Activated CD8-positive, alpha-beta T cell treated with anti-CD3 and anti-CD28 coated beads for 36 hours (primary cell): ENCODE measurements at regions not wholly inside any gene's neighbourhood (a gene's known extent, or its start where the extent isn't known, plus 50 kb on each side); places are given as distances from the start of the nearest gene placed in this dataset.

Experiments used
- ATAC-seq: fragments of 200-7000 bp; cut with Tn5 transposase; one replicate; pipeline ENCODE4 v1.10.0; 2021; ENCODE audit warnings: mild to moderate bottlenecking, moderate library complexity
- CTCF ChIA-PET: fragments of 350-600 bp; sonication (Branson Sonifier 250); formaldehyde crosslinking; loops from one replicate; lab custom pipeline; 2021; ENCODE audit warnings: antibody characterized with exemption; lab: Charles Lee
- POLR2A ChIA-PET: fragments of 350-600 bp; sonication (Branson Sonifier 250); formaldehyde crosslinking; loops from one replicate; lab custom pipeline; 2021; ENCODE audit warnings: antibody characterized with exemption; lab: Charles Lee
- DNase-seq: peaks from one replicate; pipeline ENCODE4 v3.0.0-alpha.2; 2020
- H3K27ac Mint-ChIP-seq: one replicate; pipeline ENCODE4 v1.8.0; 2021; ENCODE audit warnings: mild to moderate bottlenecking, mixed read lengths
- H3K27me3 Mint-ChIP-seq: one replicate; pipeline ENCODE4 v1.8.0; 2021; ENCODE audit warnings: mixed read lengths
- H3K36me3 Mint-ChIP-seq: one replicate; pipeline ENCODE4 v1.8.0; 2021; ENCODE audit warnings: low read depth, mixed read lengths
- H3K4me1 Mint-ChIP-seq: one replicate; pipeline ENCODE4 v1.8.0; 2021; ENCODE audit warnings: low read depth, mixed read lengths
- H3K4me3 Mint-ChIP-seq: one replicate; pipeline ENCODE4 v1.8.0; 2021; ENCODE audit warnings: mild to moderate bottlenecking, moderate library complexity, mixed read lengths
- H3K9me3 Mint-ChIP-seq: one replicate; pipeline ENCODE4 v1.8.0; 2021; ENCODE audit warnings: mixed read lengths
- intact Hi-C: fragments of 100-400 bp; cut with micrococcal nuclease; formaldehyde crosslinking; loops from one replicate; pipeline ENCODE4 v1.10.0; 2022
- TF ChIP-seq, protein P1 (sequence below): fragments of 200-600 bp; IDR thresholded peaks from one replicate; pipeline ENCODE4 v1.8.0; 2022; ENCODE audit warnings: antibody characterized with exemption, mild to moderate bottlenecking

DNA sequence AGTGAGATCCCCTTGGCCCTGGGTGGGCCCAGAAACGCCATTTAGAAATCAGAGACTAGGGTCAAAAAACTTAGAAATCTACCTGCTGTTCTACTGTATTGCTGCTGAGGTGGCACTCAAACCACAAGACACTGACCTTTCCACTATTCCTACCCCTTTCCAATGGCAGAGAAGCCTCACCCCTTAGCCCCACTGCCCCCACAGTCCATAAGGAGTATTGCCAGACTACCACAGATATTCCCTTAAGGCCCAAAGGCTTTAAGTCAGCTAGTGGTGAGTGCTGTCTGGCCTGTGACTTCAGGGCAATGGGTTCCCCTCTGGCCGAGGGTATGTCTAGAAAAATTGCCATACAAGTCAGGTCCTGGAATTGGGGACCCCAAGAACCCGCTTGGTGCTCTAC lies 656.1 kb downstream of the COL12A1 start:
- H3K4me1 Mint-ChIP-seq: no peaks in the 10 kb centered on the region
- H3K9me3 Mint-ChIP-seq: peaks cover 6% of the 10 kb centered on the region
- ATAC-seq: no peak
- no peaks in the 10 kb centered on the region for H3K36me3 Mint-ChIP-seq
- no peaks in the 10 kb centered on the region for H3K27me3 Mint-ChIP-seq
- POLR2A ChIA-PET: no interaction called here
- no peak overlapping the region for H3K27ac Mint-ChIP-seq
- CTCF ChIA-PET: no interaction called here
- DNase-seq: no peak
- TF ChIP-seq, protein P1, sequence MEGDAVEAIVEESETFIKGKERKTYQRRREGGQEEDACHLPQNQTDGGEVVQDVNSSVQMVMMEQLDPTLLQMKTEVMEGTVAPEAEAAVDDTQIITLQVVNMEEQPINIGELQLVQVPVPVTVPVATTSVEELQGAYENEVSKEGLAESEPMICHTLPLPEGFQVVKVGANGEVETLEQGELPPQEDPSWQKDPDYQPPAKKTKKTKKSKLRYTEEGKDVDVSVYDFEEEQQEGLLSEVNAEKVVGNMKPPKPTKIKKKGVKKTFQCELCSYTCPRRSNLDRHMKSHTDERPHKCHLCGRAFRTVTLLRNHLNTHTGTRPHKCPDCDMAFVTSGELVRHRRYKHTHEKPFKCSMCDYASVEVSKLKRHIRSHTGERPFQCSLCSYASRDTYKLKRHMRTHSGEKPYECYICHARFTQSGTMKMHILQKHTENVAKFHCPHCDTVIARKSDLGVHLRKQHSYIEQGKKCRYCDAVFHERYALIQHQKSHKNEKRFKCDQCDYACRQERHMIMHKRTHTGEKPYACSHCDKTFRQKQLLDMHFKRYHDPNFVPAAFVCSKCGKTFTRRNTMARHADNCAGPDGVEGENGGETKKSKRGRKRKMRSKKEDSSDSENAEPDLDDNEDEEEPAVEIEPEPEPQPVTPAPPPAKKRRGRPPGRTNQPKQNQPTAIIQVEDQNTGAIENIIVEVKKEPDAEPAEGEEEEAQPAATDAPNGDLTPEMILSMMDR: no peak
- H3K4me3 Mint-ChIP-seq: no peak overlapping the region
- intact Hi-C loops: no loop called here

DNA sequence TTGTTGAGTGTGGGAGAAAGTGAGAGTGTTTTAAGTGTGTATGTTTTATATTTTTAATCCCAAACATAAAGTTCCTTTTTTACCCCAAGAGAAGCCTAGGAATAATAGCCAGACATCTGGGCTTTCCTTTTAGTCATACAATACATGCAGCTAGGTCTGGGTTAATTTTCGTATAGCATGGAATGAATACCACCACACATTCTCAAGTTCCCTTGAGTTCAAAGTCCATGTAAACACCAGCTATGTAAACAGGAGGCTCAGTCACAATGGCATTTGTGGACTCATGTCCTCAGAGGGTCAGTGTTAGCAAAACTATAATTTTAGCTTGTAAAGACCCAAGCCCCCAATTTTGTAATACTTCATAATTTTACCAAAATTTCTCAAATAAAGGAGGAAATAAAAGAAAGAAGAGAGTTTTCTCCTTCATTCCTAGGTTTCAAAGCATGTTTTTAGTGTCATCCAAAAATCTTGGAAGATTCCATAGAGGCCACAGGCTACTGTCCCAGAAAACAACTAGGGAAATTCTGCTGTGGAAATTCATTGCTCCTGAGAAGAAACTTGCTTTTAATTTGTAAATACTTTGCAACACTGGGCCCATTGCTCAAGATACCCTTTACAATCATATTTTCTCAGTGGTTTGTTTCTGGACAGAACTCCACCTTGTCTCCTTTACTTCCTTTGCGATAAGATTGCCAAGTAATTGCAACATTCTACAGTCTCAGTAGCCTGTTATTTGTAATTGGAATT lies 671.2 kb downstream of the COL12A1 start:
- TF ChIP-seq, protein P1: no peak
- POLR2A ChIA-PET: no interaction called here
- Mint-ChIP-seq H3K4me1 (no peaks in the 10 kb centered on the region), H3K27me3 (no peaks in the 10 kb centered on the region), H3K36me3 (no peaks in the 10 kb centered on the region), H3K27ac (no peak overlapping the region), H3K4me3 (no peak overlapping the region), H3K9me3 (peaks cover 3% of the 10 kb centered on the region)
- CTCF ChIA-PET: no interaction called here
- no peak for ATAC-seq
- intact Hi-C loops: no loop called here
- DNase-seq: no peak

DNA sequence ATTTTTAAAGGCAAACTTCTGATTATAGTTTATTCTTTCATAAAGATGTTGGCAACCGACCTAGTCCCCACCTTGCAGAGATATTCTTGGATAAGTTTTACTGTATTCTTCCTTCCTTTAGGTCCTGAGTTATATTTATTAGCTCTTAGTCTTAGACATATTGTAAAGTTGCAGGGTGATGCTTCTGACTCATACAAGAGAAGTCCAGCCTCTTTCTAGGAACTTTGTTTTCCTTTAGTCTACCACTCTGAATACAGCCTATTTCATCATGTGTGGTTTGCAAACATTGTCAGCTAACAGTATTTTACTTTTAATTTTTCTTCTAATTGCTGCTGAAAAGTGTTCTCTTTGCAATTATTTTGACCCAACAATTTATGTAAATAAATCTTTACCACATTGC lies 686.7 kb downstream of the COL12A1 start:
- Mint-ChIP-seq H3K4me3 (no peak overlapping the region), H3K36me3 (no peaks in the 10 kb centered on the region), H3K27ac (no peak overlapping the region), H3K27me3 (no peaks in the 10 kb centered on the region), H3K9me3 (peaks cover 5% of the 10 kb centered on the region), H3K4me1 (no peaks in the 10 kb centered on the region)
- TF ChIP-seq, protein P1: no peak
- no peak for DNase-seq
- ChIA-PET POLR2A (no interaction called here), CTCF (no interaction called here)
- intact Hi-C loops: no loop called here
- ATAC-seq: no peak

DNA sequence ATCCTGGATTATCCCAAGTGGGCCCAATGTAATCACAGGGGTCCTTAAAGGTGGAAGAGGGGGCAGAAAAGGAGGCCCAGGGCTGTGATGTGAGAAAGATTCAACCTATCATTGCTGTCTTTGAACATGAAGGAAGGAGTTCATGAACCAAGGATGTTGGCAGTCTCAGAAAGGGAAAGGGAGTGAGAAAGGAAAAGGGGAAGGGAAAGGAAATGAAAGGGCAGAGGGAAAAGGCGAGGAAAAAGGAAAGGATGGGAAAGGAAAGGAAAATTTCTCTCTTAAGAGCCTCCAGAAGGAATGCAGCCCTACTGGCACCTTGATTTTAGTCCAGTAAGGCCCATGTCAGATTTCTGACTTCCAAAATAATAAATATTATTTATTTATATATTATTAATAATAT lies 687.8 kb downstream of the COL12A1 start:
- ATAC-seq (no peak), DNase-seq (no peak)
- no peak overlapping the region for H3K4me3 Mint-ChIP-seq
- H3K9me3 Mint-ChIP-seq: peaks cover 7% of the 10 kb centered on the region
- no peak overlapping the region for H3K27ac Mint-ChIP-seq
- intact Hi-C loops: no loop called here
- ChIA-PET CTCF (no interaction called here), POLR2A (no interaction called here)
- H3K4me1 Mint-ChIP-seq: no peaks in the 10 kb centered on the region
- no peaks in the 10 kb centered on the region for H3K36me3 Mint-ChIP-seq
- H3K27me3 Mint-ChIP-seq: no peaks in the 10 kb centered on the region
- TF ChIP-seq, protein P1: no peak

DNA sequence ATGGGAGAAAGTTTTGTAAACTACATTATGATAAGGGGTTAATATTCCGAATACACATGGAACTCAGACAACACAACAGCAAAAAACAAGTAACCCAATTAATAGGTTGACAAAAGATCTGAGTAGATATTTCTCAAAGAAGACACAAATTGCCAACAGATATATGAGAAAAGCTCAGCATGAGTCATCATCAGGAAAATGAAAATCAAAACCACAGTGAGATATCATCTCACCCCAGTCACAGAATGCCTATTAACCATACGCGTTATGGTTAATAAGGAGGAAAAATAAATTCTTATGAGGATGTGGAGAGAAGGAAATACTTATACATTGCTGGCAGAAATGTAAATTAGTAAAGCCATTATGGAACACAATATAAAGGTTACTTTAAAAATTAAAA lies 695.0 kb downstream of the COL12A1 start:
- Mint-ChIP-seq H3K9me3 (peaks cover 16% of the 10 kb centered on the region), H3K4me1 (no peaks in the 10 kb centered on the region), H3K27ac (no peak overlapping the region), H3K36me3 (no peaks in the 10 kb centered on the region), H3K27me3 (no peaks in the 10 kb centered on the region), H3K4me3 (no peak overlapping the region)
- no peak for ATAC-seq
- no peak for DNase-seq
- intact Hi-C loops: no loop called here
- TF ChIP-seq, protein P1: no peak
- POLR2A ChIA-PET: no interaction called here
- CTCF ChIA-PET: no interaction called here
